AG04450 (cell line): ENCODE measurements at regions not wholly inside any gene's neighbourhood (a gene's known extent, or its start where the extent isn't known, plus 50 kb on each side); places are given as distances from the start of the nearest gene placed in this dataset.

Experiments used
- CTCF ChIA-PET: fragments of 300-600, 350-600 bp; formaldehyde crosslinking; extraction: SDS; loops from one replicate; lab custom pipeline; 2022; ENCODE audit warnings: antibody characterized with exemption, inconsistent platforms; lab: Charles Lee
- POLR2A ChIA-PET: fragments of 350-600 bp; formaldehyde crosslinking; extraction: SDS; loops from one replicate; lab custom pipeline; 2021; ENCODE audit warnings: antibody characterized with exemption, inconsistent platforms; lab: Yijun Ruan, JAX
- DNase-seq: peaks from one replicate; pipeline ENCODE4 v3.0.0-alpha.2; 2011; ENCODE audit warnings: low read depth, low spot score
- H3K27ac ChIP-seq: one replicate; pipeline ENCODE4 v1.5.1; 2012; ENCODE audit warnings: low read depth, low read length, control low read depth
- H3K27me3 ChIP-seq: one replicate; pipeline ENCODE4 v1.6.0; 2012; ENCODE audit warnings: low read length; ENCODE audit not compliant: control insufficient read depth, insufficient read depth
- H3K4me3 ChIP-seq: 2 replicates; pipeline ENCODE4 v1.5.1; 2011; ENCODE audit warnings: mild to moderate bottlenecking, low read depth, low read length, control low read depth
- H3K9me3 ChIP-seq: 2 replicates; pipeline ENCODE4 v1.5.1; 2012; ENCODE audit warnings: low read length; ENCODE audit not compliant: control insufficient read depth, insufficient read depth
- TF ChIP-seq, protein P1 (sequence below): IDR thresholded peaks from 2 replicates; pipeline ENCODE4 v1.5.1; 2011; ENCODE audit warnings: low read depth, low read length, control low read depth, inconsistent platforms

DNA sequence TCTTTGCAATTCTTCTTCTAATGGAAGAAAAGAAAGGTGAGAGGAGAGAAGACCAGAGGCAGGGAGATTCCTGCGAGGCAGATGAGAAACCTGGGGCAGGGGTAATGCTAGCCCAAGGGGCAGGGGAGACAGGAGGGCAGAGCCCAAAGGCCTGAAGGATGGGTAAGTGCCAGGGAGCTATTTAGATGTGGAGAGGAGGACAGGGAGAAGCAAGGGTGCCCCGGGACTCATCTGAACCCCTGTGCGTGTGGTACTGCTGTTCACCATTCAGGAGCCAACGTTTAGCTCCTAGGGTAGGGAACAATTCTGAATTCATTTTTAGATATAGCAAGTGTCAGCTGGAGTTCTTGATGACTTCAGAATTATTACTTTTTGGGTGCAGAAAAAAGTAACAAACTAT, 122.7 kb upstream of the ALDH1B1 start:
- ChIA-PET POLR2A (no interaction called here), CTCF (interaction anchor here (1.6 kb wide), 1 partner anchor 110 kb away, joined by 4 read pairs; no protein-coding TSS in a partner anchor)
- H3K27ac ChIP-seq, result no peak overlapping the region
- peaks cover 26% of the 10 kb centered on the region for H3K27me3 ChIP-seq
- TF ChIP-seq, protein P1, sequence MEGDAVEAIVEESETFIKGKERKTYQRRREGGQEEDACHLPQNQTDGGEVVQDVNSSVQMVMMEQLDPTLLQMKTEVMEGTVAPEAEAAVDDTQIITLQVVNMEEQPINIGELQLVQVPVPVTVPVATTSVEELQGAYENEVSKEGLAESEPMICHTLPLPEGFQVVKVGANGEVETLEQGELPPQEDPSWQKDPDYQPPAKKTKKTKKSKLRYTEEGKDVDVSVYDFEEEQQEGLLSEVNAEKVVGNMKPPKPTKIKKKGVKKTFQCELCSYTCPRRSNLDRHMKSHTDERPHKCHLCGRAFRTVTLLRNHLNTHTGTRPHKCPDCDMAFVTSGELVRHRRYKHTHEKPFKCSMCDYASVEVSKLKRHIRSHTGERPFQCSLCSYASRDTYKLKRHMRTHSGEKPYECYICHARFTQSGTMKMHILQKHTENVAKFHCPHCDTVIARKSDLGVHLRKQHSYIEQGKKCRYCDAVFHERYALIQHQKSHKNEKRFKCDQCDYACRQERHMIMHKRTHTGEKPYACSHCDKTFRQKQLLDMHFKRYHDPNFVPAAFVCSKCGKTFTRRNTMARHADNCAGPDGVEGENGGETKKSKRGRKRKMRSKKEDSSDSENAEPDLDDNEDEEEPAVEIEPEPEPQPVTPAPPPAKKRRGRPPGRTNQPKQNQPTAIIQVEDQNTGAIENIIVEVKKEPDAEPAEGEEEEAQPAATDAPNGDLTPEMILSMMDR, result no peak
- DNase-seq, result no peak
- no peak overlapping the region for H3K4me3 ChIP-seq
- no peaks in the 10 kb centered on the region for H3K9me3 ChIP-seq

DNA sequence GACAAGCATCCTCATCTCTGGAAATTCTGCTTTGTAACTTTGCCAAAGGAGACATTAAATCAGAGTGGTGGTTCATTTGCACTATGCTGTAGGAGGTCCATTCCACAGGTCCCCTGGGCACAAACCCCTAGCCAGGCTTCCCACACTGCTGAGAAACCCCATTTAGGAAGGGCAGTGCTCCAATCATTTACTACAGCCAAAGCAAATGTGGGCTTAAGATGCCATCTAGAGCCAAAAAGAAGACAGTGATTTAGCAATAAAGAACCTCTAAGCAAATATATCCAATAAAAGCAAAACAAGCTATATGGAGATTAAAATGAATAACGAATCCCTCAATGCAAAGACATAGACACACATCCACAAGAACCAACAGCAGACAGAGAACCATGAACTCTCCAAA, 129.0 kb upstream of the ALDH1B1 start:
- DNase-seq, result no peak
- TF ChIP-seq, protein P1, result peak; percentile 56
- POLR2A ChIA-PET, result interaction anchor here (0.6 kb wide), 1 partner anchor 9 kb away, joined by 3 read pairs; no protein-coding TSS in a partner anchor
- Histone ChIP-seq H3K27ac (no peak overlapping the region), H3K27me3 (peaks cover 16% of the 10 kb centered on the region), H3K4me3 (no peak overlapping the region), H3K9me3 (no peaks in the 10 kb centered on the region)
- CTCF ChIA-PET, result interaction anchor here (0.6 to 3.9 kb wide), 29 partner anchors 10 to 783 kb away, joined by 3 to 82 read pairs (median 4); partner anchors contain the start of genes DCAF10 and SLC25A51

DNA sequence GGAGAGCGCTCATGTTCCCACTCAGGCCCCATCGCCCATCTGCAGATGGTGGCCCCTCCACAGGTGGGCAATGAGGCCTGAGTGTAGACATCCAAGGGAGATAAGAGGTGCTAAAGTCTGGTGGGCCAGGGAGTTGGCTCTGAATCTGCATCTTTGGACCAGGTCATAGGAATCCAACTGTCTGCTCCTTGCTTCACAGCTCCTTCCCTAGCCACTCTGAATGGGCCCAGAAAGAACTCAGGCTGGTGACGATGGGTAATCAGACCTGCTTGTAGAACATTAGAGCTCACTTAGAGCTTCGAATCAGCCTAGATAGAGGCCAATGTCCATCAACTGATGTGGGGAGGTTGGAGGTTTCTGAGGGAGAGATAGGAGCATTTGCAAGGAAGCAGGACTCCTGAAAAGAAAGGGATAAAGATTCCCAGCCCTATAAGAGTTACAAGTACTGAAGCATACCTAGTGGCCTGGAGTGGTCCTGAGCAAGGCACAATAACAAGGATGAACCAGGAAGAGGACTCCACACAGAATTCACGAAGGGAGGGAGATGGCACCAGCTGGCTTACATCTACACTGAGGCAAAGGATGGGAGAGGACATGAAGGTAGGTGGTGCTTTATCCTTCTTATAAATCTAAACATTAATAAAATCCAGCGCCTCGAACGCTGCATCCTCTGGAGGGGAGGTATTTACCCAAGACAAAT, 132.8 kb upstream of the ALDH1B1 start:
- DNase-seq, result no peak
- Histone ChIP-seq H3K9me3 (no peaks in the 10 kb centered on the region), H3K27ac (no peak overlapping the region), H3K27me3 (peaks cover 20% of the 10 kb centered on the region), H3K4me3 (no peak overlapping the region)
- ChIA-PET CTCF (interaction anchor here (0.6 kb wide), 1 partner anchor 346 kb away, joined by 3 read pairs; no protein-coding TSS in a partner anchor), POLR2A (no interaction called here)
- TF ChIP-seq, protein P1, result no peak

DNA sequence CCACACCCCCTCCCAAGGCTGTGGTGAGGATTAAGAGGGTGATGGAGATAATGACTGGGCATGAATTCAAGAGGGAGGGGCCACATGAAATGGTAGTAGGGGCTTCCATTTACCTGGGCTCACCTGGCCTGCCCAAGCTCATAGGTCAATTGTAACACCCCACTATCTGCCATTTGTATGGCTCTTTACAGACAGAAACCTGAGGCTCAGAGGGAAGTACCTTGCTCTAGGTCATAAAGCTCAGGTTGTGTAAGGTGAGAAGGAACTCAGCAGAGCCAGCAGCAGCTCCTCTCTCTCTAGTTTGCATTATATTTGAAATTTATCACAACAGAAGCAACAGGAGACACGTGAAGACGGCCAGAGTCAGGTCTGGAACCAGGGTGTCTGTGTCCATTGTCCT, 133.4 kb upstream of the ALDH1B1 start:
- ChIA-PET CTCF (no interaction called here), POLR2A (no interaction called here)
- DNase-seq, result no peak
- TF ChIP-seq, protein P1, result no peak
- H3K27me3 ChIP-seq, result peaks cover 24% of the 10 kb centered on the region
- no peak overlapping the region for H3K27ac ChIP-seq
- H3K4me3 ChIP-seq, result no peak overlapping the region
- no peaks in the 10 kb centered on the region for H3K9me3 ChIP-seq

DNA sequence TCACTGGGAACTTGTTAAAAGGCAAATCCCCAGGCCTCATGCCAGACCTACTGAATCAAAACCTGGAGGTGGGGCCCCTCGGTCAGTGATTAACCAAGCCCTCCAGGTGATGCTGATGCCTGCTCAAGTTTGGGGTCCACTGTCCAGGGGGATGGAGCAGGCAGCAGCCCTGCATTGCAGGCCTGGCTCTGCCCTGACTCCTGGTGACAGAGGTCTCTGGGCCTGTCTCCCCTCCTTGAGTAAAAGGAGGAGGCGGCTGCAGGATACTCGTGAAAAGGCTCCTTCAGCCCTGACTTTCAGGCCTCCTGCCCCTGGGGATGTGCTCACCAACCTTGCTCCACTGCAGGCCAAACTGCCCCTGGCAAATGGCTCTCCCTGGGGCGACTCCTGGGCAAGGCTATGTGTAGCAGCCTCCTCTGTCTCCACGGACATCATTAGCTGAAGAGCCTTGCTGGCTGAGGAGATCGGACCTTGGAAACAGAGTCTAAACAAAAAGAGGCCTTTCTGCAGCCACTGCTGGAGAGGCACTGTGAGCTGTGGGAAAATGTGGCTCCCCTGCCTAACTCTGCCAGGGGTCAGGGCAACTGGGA, 134.8 kb upstream of the ALDH1B1 start:
- peaks cover 20% of the 10 kb centered on the region for H3K27me3 ChIP-seq
- no peaks in the 10 kb centered on the region for H3K9me3 ChIP-seq
- H3K27ac ChIP-seq, result no peak overlapping the region
- DNase-seq, result no peak
- TF ChIP-seq, protein P1, result no peak
- POLR2A ChIA-PET, result no interaction called here
- no peak overlapping the region for H3K4me3 ChIP-seq
- CTCF ChIA-PET, result no interaction called here
